SKM-1 treated with dmso at 0.1 percent for 144 hours (cell line): ENCODE measurements at regions not wholly inside any gene's neighbourhood (a gene's known extent, or its start where the extent isn't known, plus 50 kb on each side); places are given as distances from the start of the nearest gene placed in this dataset.
A peak's percentile ranks its signal among the peaks of the same experiment; 100 is the strongest.

ENCODE experiments used
- DNase-seq: peaks from one replicate; lab custom pipeline; 2025; ENCODE audit not compliant: unreplicated experiment; lab: John Stamatoyannopoulos, UW

GRCh38 chr15:39359771-39360170 is 221.1 kb upstream of the THBS1 start:
- no peak for DNase-seq

DNA sequence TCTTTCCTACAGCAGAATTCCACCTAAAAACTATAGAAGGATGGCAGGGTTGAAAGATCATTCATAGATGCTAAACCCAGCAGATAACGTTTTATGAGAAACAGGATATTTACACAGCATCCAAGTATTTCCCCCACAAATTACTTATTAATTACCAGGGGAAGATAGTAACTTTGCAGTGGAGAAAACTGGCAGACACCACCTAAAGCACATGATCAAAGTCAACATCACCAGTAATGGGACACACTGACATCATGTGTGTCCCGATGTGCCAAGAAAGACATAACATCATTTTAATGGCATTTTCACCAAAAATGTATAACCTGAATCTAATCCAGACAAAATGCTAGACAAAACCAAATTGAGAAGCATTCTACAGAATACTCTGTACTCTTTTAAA is 220.4 kb upstream of the THBS1 start:
- no peak for DNase-seq

DNA sequence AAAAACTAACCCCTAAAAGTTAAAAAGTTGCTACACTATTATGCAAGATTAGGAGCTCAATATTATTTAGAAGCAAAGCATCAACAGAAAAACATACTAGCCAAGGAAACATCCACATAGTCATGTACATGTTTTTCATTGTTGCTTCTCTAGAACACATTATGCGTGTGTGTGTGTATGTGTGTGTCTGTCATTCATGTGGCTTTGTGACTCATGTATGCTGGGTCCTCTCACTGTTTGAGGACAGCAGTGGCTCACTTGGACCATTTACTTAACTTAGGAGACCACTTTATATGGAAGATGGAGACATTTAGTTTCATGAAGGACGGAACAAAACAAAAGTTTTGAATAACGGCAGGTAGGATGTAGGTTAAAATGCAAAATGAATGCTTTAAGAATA is 219.4 kb upstream of the THBS1 start:
- DNase-seq: no peak

- DNase-seq: no peak
These were observed 217.9 kb upstream of the THBS1 start for GRCh38 chr15:39362821-39363561.

DNA sequence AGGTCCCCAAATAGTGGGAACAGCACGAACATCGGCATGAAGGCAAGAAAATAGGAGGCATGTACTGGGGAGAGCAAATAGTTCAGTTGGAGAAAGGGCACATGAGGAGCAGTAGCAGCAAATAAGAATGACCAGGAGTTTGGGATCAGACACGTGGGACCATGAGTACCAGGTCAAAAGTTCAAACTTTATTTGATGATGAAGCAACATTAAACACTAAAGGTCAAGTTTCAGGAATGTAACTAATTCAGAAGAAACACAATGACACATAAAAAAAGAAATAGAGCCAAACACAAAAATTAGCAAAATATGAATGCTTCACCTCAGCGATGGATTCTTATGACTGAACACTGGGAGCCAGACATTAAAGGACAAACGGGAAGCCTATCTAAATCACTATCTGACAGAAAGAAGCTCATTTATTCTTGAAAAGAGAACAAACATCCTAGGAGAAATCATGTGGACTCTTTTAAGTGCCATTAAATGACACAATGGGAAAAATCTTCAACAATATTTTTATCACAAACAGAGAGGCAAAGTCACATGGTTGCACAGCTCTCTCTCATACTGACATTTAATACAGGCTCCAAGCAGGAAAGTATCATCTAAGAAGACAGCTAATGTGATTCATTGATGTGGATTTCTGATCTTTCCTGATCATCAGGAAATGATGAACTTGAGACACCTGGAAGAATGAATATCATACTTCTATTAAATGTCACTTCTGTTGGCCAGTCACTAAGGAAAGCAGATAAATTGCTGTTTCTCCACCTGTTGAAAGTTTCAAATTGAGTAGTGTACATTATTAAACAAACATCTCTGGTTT is 216.9 kb upstream of the THBS1 start:
- no peak for DNase-seq

DNA sequence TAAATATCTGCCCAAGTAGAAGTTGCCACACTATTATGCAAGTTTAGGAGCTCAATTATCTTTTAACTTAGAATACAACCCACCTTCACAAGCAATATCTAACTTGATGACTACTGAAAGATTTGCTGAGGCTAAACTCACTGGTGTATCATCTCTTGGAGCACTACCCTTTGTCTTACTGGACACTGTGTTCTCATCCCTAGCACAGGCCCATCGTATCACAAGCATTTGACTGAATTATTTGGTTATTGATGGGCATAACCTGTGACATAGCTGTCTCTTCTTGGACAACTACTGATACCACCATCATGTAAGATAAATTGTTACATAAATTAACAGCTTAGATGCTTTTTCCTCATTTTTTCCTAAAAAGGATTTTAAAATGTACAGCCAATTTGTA is 216.2 kb upstream of the THBS1 start:
- DNase-seq: no peak

DNA sequence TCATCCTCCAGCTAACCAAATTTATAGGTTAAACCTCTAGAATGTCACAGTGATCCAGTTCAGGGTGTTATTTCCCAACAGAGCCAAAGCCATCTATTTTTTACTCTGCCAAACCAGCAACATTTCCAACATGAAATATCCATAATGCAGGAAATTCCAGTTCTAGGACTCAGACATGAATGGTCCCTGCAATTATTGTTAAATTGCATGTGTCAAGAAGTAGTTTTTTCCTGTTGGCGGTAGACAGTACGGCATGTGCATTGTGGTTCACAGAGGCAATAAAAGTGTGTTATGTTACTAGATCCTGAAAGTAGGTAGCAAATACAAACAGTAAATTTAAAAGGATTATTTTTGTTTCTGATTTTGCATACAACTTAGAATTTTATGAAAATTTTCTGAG is 215.7 kb upstream of the THBS1 start:
- DNase-seq: no peak

GRCh38 chr15:39365873-39366272 is 215.0 kb upstream of the THBS1 start:
- no peak for DNase-seq

DNA sequence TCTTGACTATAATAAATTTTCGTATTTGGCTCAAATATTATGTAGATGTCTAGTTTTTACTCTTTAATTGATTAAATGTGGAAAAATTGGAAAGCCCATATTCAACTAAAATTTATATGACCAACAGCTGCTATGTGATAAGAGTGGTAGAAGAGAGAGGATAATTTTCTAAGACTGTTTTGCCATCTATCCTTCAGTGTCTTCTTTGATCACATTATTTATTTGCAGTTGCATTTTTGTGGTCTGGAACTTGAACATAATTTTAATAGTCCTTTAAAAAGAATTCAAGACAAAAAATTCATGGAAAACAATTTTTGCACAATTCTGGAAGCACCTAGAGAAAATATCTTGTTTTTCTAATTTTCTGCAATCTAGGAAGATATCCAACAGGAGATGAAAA is 213.3 kb upstream of the THBS1 start:
- DNase-seq: no peak

- no peak for DNase-seq
These were observed 211.1 kb upstream of the THBS1 start for GRCh38 chr15:39369768-39370167.

- peak; percentile 71 for DNase-seq
These were observed 204.4 kb upstream of the THBS1 start for GRCh38 chr15:39376371-39376909.

DNA sequence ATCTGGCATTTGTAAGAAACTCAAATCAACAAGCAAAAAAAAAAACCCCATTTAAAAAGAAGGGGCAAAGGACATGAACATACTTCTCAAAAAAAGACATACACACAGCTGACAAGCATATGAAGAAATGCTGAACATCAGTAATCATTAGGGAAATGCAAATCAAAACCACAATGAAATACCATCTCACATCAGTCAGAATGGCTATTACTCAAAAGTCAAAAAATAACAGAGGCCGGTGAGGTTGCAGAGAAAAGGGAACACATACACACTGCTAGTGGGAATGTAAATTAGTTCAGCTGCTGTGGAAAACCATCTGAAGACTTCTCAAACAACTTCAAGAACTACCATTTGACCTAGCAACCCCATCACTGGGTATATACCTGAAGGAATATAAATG is 199.4 kb upstream of the THBS1 start:
- no peak for DNase-seq

DNA sequence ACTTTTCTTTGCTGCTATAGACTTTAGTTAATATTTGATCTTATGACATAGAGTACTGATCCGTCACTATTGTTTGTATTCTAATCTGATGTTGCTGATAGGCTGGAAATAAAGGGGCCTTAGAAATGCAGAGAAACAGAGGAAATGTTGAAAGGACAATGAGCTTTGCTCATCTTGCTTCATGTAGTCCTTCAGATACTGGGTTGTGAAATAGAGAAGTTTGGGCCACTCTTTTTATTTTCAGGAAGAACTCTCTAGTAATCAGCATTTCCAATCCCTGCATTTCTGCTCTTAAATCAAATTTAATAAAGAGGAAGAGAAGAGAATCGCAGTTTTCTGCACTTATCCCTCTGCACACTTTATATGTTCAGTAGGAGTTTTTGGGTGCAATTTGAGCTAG is 192.8 kb upstream of the THBS1 start:
- DNase-seq: peak; percentile 73

- DNase-seq: no peak
These were observed 189.6 kb upstream of the THBS1 start for GRCh38 chr15:39391230-39391629.

DNA sequence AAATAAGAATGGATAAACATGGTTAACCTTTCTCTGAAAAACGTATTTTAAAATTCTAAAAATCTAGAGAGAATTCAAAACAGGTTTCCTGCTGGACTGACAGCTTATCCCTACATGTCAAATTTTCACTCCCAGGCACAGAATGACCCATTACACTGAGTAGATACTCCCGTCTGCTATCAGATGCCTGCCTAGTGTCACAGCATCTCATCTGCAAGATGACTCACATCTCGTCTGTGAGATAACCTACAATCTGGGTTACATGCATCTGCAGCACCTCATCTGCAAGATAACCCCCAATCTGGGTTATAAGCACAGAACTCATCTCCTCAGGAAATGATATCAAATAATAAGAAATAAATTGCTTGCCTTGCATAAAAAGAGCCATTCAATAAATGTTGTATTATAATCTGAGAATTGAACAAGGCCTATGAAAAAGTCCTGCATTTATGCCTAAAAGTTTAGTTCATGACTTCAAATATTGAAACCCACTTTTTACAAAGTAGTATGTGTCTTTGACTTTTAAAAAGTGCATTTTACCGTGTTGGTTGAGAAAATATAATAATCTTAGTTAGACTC is 188.3 kb upstream of the THBS1 start:
- DNase-seq: no peak

GRCh38 chr15:39393575-39394335 is 187.1 kb upstream of the THBS1 start:
- no peak for DNase-seq

- DNase-seq: no peak
These were observed 186.4 kb upstream of the THBS1 start for GRCh38 chr15:39394496-39394895.

DNA sequence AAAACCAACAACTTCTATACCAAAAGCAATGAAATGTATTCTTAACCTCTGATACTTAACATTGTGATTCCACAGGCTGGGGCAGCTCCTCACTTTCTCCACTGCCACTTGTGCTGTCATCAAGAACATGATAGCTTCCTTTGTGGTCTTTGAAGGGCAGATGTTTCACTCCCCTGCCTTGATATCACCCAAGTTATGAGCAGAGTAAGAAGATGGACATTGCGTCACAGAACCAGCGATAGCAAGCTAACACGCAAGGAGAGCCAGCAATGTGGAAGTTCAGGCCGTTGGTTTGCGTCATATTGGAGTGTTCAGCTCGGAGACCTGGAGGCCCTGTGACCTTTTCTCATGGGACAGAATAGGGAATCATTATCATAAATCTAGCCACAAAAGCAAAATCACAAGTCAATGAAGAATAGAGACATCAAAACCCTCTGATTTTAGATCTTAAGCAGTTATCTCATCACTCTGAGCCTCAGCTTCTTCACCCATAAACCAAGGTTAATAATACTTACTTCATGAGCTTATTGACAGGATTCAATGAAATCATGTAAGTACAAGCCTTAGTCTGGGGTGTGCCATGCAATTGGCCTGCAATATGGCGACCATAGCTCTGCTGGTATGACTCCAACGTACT is 183.8 kb upstream of the THBS1 start:
- peak; percentile 94 for DNase-seq

- DNase-seq: no peak
These were observed 183.0 kb upstream of the THBS1 start for GRCh38 chr15:39397883-39398282.

DNA sequence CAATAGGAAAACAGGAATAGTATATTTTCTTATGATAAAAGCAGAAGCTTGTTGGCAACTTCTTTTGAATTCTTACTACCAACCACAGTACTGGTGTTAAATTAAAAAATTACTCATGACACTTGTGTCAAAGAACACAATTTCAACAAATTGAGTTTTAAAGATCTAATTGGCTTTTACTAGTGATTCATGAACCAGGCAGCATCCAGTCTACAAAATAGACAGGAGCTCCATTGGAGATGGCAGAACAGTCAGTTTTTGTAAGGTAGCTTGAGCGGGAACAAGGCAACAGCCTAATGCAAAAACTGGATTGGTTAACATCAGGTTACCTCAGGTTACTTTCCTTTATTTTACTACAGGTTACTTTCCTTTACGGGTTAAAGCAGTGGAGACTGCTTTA is 181.3 kb upstream of the THBS1 start:
- DNase-seq: no peak

- DNase-seq: no peak
These were observed 180.9 kb upstream of the THBS1 start for GRCh38 chr15:39400002-39400401.
